Peyer's patch (tissue), 4 donors: ENCODE measurements at regions not wholly inside any gene's neighbourhood (a gene's known extent, or its start where the extent isn't known, plus 50 kb on each side); places are given as distances from the start of the nearest gene placed in this dataset.

Experiments
- POLR2A ChIP-seq, 2 donors: fragments of 450-650 bp; IDR thresholded peaks; one replicate each; pipeline ENCODE4 v1.5.1; 2017; ENCODE audit warnings: antibody characterized with exemption in 2 of 2, mild to moderate bottlenecking in 2 of 2, moderate library complexity in 2 of 2
- TF ChIP-seq, protein P1 (sequence below), 6 experiments: fragments of 450-650 bp in 4 of 6; fragments of 200-600 bp in 2 of 6; sonication (generic) in 1 of 6; IDR thresholded peaks; one replicate each; pipeline ENCODE4 v1.5.1; 2017 to 2019; ENCODE audit warnings: antibody characterized with exemption in 6 of 6, mild to moderate bottlenecking in 3 of 6, moderate library complexity in 1 of 6

DNA sequence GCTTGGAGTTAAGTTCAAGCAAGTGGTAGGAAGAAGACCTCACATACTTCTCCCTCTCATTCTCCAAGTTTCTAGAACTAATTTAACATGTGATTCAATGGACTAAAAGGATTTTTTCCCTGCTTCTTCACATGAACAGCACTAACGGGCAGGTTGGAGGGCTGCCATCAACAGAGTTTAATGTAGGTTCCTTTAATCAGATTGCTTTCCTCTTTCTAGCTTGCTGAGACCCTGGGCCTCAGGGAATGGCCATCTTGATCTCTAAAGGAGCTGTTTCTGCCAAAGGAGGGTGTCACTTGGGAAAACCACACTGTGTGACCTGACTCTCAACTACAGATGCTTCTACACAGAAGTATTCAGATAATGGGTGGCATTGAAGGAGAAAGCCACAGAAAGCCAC, 223.3 kb downstream of the PIK3R1 start:
- TF ChIP-seq, protein P1, sequence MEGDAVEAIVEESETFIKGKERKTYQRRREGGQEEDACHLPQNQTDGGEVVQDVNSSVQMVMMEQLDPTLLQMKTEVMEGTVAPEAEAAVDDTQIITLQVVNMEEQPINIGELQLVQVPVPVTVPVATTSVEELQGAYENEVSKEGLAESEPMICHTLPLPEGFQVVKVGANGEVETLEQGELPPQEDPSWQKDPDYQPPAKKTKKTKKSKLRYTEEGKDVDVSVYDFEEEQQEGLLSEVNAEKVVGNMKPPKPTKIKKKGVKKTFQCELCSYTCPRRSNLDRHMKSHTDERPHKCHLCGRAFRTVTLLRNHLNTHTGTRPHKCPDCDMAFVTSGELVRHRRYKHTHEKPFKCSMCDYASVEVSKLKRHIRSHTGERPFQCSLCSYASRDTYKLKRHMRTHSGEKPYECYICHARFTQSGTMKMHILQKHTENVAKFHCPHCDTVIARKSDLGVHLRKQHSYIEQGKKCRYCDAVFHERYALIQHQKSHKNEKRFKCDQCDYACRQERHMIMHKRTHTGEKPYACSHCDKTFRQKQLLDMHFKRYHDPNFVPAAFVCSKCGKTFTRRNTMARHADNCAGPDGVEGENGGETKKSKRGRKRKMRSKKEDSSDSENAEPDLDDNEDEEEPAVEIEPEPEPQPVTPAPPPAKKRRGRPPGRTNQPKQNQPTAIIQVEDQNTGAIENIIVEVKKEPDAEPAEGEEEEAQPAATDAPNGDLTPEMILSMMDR (IDR thresholded peaks at IDR 0.05) = no peak
- no peak for TF ChIP-seq POLR2A (IDR thresholded peaks at IDR 0.05)
